Right cardiac atrium (tissue), 5 donors: ENCODE measurements at regions not wholly inside any gene's neighbourhood (a gene's known extent, or its start where the extent isn't known, plus 50 kb on each side); places are given as distances from the start of the nearest gene placed in this dataset.

ENCODE experiments used
- ATAC-seq, 2 donors: fragments of 200-7000 bp; cut with Tn5 transposase; one replicate each; pipeline versions ENCODE4 v1.8.0 to v1.9.1; 2020; ENCODE audit warnings: moderate library complexity in 2 of 2, mild to moderate bottlenecking in 1 of 2
- DNase-seq, 3 donors: peaks; one replicate each; pipeline ENCODE4 v3.0.0-alpha.2; 2020
- H3K27ac ChIP-seq: one replicate; pipeline ENCODE4 v1.5.1; 2013; ENCODE audit warnings: mild to moderate bottlenecking, low read length, control low read depth, moderate library complexity
- H3K27me3 ChIP-seq: one replicate; pipeline ENCODE4 v1.6.1; 2013; ENCODE audit not compliant: control insufficient read depth, insufficient read depth
- H3K4me1 ChIP-seq: one replicate; pipeline ENCODE4 v1.6.1; 2013; ENCODE audit warnings: low read length; ENCODE audit not compliant: control insufficient read depth, insufficient read depth
- H3K4me3 ChIP-seq: one replicate; pipeline ENCODE4 v1.5.1; 2013; ENCODE audit warnings: low read length, control low read depth
- H3K9me3 ChIP-seq: one replicate; pipeline ENCODE4 v1.6.1; 2013; ENCODE audit warnings: low read length; ENCODE audit not compliant: control insufficient read depth
- WGBS: extraction: QIAGEN DNeasy Blood & Tissue Kit; methylation state at CpG from one replicate; pipeline ENCODE4 v1.1.7; 2013; 5-methylcytosine and 5-hydroxymethylcytosine counted together
- intact Hi-C, 4 donors: fragments of 100-400 bp; cut with DNase I; formaldehyde crosslinking; loops; one replicate each; pipeline versions ENCODE4 v1.11.0 to v1.14.0; 2022 to 2023
- donor health status: healthy with polysubstance abuse.
- donor health status: DM: no; HTN: yes; CAD: no.
- donor health status: DM: no; HTN: no; CAD: no.
- donor health status: DM: no; HTN: yes; CAD: no; lungs with severe emphysema.
- donor health status: DM: yes; HTN: yes; CAD: no.

DNA sequence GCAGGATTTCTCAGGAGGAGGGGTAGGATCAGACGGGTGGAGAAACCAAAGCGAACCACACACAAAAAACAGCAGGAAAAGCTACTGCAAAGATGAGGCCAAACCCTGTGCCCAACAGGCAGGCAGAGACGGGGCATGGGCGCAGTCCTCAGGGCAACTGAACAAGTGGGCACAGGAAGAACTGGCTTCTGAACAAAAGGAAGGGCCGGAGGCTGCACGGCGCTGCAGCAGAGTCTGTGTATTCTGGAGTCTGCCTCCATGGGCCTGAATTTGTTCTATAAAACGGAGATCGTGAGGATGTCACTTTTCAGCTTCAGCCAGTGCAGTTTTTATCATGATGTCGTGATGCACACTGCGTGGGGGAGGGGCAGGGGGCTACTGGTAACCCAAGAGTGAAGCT is 1026.0 kb downstream of the TBC1D22A start:
- peaks cover 2% of the 10 kb centered on the region for H3K9me3 ChIP-seq
- no peak overlapping the region for H3K27ac ChIP-seq
- ATAC-seq: no peak
- intact Hi-C loops: no loop called here
- no peaks in the 10 kb centered on the region for H3K4me1 ChIP-seq
- H3K4me3 ChIP-seq: no peak overlapping the region
- WGBS: 73% methylated on average over 11 of the region's 11 CpGs
- H3K27me3 ChIP-seq: no peaks in the 10 kb centered on the region
- no peak for DNase-seq

DNA sequence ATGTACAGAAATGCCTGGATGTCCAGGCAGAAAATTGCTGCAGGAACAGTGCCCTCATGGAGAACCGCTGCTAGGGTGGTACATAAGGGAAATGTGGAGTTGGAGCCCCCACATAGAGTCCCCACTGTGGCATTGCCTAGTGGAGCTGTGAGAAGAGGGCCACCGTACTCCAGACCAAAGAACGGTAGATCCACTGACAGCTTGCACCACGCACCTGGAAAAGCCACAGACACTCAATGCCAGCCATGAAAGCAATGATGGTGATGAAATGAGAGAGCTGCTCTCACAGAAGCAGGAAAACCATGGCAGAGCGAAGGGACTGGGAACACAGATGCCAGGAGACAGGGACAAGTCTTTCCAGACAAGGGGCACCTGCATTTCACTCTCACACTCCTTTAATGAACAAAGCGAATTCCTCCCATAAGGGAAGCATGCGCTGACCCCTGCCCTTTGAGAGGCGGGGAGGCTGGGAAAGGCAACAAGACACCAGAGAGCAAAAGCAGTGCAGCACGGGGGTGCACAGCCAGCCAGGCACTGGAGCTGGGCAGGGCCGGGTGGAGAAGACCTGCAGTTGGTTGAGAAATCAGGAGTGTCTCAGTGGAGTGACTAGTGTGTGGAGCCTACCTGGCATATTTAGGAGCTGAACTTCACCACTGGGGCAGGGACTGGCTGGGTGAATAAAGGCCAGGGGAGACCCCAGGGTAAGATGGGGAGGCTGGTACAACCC is 1025.2 kb downstream of the TBC1D22A start:
- Histone ChIP-seq H3K4me3 (no peak overlapping the region), H3K27me3 (no peaks in the 10 kb centered on the region), H3K27ac (no peak overlapping the region), H3K9me3 (peaks cover 2% of the 10 kb centered on the region), H3K4me1 (no peaks in the 10 kb centered on the region)
- DNase-seq: no peak
- WGBS: 78% methylated on average over 10 of the region's 10 CpGs
- ATAC-seq: no peak
- intact Hi-C loops: no loop called here

DNA sequence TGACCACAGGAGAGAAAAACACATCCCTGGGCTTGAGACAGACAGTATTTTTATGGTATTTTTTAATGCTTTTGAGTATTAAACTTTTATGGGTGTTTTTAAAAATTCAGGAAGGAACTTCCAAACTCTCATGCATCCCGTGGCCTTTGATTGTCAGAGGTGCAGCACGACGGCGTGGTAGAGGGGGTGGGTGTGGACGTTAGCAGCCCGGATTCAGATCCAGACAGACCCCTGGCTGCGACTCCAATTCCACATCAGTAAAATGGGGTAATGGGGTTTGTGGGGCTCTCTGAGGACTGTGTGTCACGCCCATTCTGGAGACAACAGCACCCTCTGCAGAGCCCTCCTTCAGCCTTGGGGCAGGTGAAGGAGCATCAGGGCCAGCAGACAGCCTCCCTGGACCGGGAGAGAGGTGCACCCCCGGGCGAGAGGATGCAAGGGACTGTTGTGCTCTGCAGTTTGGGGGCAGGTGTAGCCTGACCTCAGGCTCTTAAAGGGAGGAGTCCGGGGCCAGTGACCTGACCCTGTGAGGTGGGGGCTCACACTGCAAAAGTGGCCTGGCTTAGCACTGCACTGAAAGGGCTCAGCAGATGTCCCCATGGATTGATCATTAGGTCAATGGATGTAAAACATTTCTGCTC is 1024.3 kb downstream of the TBC1D22A start:
- Histone ChIP-seq H3K4me3 (no peak overlapping the region), H3K4me1 (no peaks in the 10 kb centered on the region), H3K9me3 (peaks cover 2% of the 10 kb centered on the region), H3K27ac (no peak overlapping the region), H3K27me3 (no peaks in the 10 kb centered on the region)
- WGBS: 85% methylated on average over 12 of the region's 12 CpGs
- intact Hi-C loops: no loop called here
- ATAC-seq (no peak), DNase-seq (no peak)

DNA sequence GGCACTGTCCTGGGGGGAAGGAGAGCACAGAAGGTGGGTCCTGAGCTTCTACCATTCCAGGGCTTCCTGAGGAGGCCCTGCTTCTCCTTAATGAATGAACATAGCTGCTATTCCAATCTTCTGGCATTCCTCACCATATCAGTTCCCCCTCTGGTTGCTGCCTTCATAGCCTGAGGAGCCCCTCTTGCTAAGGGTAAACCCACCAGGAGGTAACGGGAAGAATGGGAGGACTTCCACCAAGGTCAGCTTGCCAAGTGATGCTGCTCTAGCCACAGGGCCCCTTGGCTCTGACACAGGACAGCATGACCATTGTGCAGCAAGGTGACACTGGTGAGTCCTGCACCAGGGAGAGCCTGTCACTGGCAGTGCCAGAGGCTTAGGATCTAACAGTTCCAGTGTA is 1022.5 kb downstream of the TBC1D22A start:
- Histone ChIP-seq H3K27me3 (no peaks in the 10 kb centered on the region), H3K4me1 (no peaks in the 10 kb centered on the region), H3K27ac (no peak overlapping the region), H3K4me3 (no peak overlapping the region), H3K9me3 (peaks cover 2% of the 10 kb centered on the region)
- ATAC-seq (no peak), DNase-seq (no peak)
- 85% methylated on average over 1 of the region's 1 CpG for WGBS
- intact Hi-C loops: no loop called here

DNA sequence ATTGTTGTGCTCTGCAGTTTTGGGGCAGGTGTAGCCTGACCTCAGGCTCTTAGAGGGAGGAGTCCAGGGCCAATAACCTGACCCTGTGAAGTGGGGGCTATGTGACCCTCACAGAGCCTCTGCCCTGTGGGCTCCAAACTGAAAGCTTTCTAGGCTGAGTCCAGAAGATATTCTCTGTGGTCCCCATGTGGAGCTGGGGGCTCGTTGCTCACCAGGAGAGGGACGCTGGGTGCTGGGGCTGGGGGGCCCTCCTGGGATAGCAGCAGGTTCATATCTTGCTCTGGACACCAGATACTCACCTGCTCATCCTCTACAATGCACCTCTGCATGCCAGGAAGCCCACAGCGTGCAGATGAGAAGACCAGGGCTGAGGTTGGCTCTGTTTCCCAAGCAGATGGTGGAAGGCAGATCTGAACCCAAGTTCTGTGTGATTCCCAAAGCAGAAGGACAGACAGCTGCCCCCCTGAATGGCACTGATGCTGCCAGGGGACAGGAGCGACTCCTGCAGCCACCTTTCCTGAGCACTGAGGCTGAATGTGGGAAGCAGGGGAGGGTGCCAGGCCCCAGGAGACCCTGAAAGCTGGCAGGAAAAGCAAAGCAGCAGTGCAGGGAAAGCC is 1022.0 kb downstream of the TBC1D22A start:
- no peak overlapping the region for H3K27ac ChIP-seq
- H3K4me3 ChIP-seq: no peak overlapping the region
- H3K27me3 ChIP-seq: no peaks in the 10 kb centered on the region
- DNase-seq (no peak), ATAC-seq (no peak)
- H3K9me3 ChIP-seq: peaks cover 2% of the 10 kb centered on the region
- H3K4me1 ChIP-seq: no peaks in the 10 kb centered on the region
- WGBS: 83% methylated on average over 4 of the region's 4 CpGs
- intact Hi-C loops: no loop called here

DNA sequence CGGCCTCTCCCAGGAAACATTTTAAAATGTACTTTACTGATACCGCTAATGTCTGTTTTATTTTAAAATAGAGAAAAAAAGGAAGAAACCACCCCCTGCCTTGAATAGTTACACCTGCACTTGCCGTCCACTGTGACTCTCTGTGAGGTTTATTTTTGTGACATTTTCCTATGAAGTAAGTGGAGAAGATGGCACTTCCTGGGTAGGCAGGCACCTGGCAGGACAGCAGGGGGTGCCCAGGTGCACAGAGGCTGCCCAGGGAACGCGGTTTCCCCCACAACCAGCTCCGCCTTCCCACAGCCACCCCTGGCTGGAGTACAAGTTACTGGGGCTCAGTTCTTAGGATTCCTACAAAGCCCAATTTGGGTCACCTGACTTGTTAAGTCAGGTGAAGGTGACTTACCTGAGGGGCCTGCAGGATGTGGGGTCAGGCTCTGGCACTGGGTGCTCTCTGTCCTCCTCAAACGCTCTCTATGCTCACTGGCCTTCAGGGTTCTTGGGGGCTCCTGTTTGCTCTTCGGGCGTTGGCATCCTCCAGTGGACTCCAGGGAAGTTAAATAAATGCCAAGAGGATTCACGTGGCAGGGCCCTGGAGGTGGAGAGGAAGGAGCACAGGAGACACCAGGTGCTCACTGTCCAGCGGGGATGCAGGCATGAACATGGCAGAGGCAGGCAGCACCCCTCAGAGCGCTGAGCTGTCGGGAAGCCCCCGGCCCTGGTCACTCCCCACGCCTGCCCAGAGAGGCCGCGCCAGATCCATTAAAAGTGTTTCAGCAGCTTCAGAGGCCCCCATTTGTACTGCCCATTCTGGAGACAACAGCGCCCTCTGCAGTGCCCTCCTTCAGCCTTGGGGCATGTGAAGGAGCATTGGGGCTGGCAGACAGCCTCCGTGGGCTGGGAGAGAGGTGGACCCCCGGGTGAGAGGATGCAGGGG is 1021.2 kb downstream of the TBC1D22A start:
- ATAC-seq (no peak), DNase-seq (no peak)
- H3K27me3 ChIP-seq: no peaks in the 10 kb centered on the region
- no peak overlapping the region for H3K4me3 ChIP-seq
- peaks cover 2% of the 10 kb centered on the region for H3K9me3 ChIP-seq
- H3K4me1 ChIP-seq: no peaks in the 10 kb centered on the region
- intact Hi-C loops: no loop called here
- WGBS: 79% methylated on average over 20 of the region's 20 CpGs
- H3K27ac ChIP-seq: no peak overlapping the region

DNA sequence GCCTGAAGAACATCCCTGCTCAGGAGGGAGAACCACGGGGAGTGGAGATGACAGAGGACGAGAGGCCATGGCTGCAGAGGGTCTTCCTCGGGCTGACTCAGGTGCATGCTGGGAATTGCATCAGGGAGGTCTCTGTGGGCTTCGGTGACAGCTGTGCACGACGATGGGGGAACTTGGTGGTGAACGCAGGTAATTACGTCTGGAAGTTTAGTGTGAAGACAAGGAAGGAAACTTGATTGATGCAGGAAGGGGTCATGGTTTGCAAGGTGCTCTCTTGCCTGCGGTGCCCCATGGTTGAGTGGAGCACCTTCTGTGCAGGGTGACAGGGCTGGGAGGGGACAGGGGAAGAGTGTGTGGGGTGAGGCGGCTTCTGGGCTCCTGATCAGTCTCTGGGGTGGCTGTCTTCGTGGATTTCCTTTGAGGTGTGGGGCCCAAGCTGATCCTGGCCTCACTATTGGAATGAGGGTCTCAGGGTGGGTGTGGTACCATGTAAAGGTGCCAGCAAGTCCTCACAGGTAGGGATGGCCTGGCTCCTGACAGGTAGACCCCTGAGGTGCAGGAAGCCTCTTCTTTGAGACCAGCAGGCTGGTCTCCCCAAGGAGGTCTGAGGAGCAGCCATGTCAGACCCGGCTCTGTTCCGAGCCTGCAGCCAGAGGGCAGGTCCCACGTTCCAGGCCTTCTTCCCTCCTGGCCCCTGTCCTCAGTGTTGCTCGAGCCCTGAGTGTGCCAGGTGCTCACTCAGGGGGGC is 1020.1 kb downstream of the TBC1D22A start:
- no peak overlapping the region for H3K4me3 ChIP-seq
- ATAC-seq (no peak), DNase-seq (no peak)
- H3K27me3 ChIP-seq: no peaks in the 10 kb centered on the region
- intact Hi-C loops: no loop called here
- H3K9me3 ChIP-seq: peaks cover 2% of the 10 kb centered on the region
- H3K27ac ChIP-seq: no peak overlapping the region
- 80% methylated on average over 15 of the region's 15 CpGs for WGBS
- no peaks in the 10 kb centered on the region for H3K4me1 ChIP-seq

DNA sequence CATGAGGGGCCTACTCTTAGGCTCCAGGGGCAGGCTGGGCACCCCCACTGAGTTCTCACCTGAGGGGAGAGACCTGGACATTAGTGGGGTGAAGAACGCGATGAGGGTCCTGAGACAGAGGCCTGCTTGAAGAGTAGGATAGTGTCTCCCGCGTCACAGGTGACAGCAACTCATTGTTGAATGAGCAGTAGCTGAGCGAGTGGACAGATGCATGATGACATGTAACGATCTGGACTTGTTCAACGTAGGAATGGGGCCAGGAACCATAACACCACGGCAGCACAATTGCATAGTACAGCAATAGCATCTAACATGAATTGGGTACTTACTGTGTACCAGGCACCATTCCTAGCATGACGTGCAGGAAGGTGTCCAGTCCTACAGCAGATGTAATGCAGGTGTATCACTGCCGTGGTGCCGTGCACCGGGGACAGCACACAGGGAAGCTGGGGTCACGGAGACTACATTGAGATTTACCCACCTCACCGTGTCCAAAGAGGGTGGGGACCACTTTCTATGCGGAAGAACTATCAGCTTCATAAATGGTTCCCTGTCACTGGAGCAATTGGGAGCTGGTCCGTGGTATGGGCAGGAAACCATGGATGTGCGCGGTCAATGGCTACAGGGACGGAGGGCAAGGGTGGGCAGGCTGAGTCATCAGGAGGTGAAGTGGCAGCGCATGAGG is 1019.1 kb downstream of the TBC1D22A start:
- Histone ChIP-seq H3K27me3 (no peaks in the 10 kb centered on the region), H3K4me1 (no peaks in the 10 kb centered on the region), H3K4me3 (no peak overlapping the region), H3K9me3 (peaks cover 2% of the 10 kb centered on the region), H3K27ac (no peak overlapping the region)
- DNase-seq: no peak
- 92% methylated on average over 20 of the region's 20 CpGs for WGBS
- intact Hi-C loops: no loop called here
- no peak for ATAC-seq

DNA sequence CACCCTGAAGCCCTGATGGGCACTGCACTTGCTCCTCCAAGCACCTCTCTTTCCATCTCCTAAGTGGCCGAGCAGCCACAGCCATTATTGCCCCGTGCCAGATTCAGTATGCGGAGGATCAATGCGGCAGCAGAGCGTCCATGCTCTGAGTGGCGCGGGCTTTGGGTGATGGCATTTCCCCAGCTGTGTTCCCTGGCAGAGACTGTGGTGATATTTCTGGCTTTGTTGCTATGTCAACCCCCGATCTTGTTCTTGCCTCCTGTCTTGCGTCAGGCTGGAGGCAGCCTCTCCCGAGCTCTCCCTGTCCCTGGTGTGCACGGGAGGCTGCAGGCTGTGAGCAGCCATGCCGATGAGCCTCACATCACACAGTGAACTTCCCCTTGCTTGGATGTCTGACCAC is 1018.6 kb downstream of the TBC1D22A start:
- intact Hi-C loops: no loop called here
- DNase-seq (no peak), ATAC-seq (no peak)
- no peak overlapping the region for H3K4me3 ChIP-seq
- H3K9me3 ChIP-seq: peaks cover 2% of the 10 kb centered on the region
- H3K27ac ChIP-seq: no peak overlapping the region
- no peaks in the 10 kb centered on the region for H3K27me3 ChIP-seq
- H3K4me1 ChIP-seq: no peaks in the 10 kb centered on the region
- 83% methylated on average over 12 of the region's 12 CpGs for WGBS

DNA sequence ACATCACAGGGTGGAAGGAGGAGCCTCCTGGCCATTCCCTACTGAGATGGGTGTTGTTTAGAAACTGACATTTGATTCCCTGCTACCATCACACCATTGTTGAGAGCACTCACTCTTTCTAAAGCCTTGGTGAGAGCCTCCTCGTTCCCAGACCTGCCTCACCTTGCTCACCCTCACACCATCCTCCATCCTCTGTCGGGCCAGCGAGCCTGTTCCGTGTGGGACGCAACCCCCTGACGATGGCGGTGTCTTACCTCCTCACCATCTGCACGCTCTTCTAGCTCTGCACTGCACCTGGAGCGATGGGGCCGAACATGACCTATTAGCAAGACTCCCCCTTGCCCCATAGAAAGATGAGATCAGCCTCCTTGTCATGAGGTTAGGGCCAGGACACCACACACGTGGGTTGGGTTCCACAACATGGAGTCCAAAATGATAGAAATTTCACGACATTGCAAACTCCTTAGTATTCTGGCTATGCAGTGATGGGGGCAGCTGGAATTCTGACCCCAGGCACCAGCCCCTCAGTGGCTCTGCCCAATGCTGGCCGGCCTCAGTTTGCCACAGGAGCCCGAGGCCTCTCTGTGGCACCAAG is 1017.9 kb downstream of the TBC1D22A start:
- H3K27ac ChIP-seq: no peak overlapping the region
- intact Hi-C loops: no loop called here
- H3K9me3 ChIP-seq: peaks cover 2% of the 10 kb centered on the region
- H3K4me1 ChIP-seq: no peaks in the 10 kb centered on the region
- H3K27me3 ChIP-seq: no peaks in the 10 kb centered on the region
- 88% methylated on average over 14 of the region's 14 CpGs for WGBS
- H3K4me3 ChIP-seq: no peak overlapping the region
- ATAC-seq (no peak), DNase-seq (no peak)
